Left ventricle myocardium inferior (tissue), 1 donor: ENCODE measurements at regions not wholly inside any gene's neighbourhood (a gene's known extent, or its start where the extent isn't known, plus 50 kb on each side); places are given as distances from the start of the nearest gene placed in this dataset.
A peak's percentile ranks its signal among the peaks of the same experiment; 100 is the strongest.

ENCODE experiments used
- DNase-seq: peaks from one replicate; pipeline ENCODE4 v3.0.0-alpha.2; 2020
- H3K27ac ChIP-seq: fragments of 200-600 bp; replicated peaks from 2 replicates; pipeline ENCODE4 v1.8.0; 2021
- H3K27me3 ChIP-seq: fragments of 200-600 bp; 2 replicates; pipeline ENCODE4 v1.8.0; 2021; ENCODE audit warnings: low read depth
- H3K36me3 ChIP-seq: fragments of 200-600 bp; 2 replicates; pipeline ENCODE4 v1.8.0; 2021
- H3K4me1 ChIP-seq: fragments of 200-600 bp; 2 replicates; pipeline ENCODE4 v1.8.0; 2021
- H3K4me3 ChIP-seq: fragments of 200-600 bp; 2 replicates; pipeline ENCODE4 v1.8.0; 2021; ENCODE audit warnings: mild to moderate bottlenecking, moderate library complexity
- H3K9me3 ChIP-seq: fragments of 200-600 bp; replicated peaks from 2 replicates; pipeline ENCODE4 v1.8.0; 2021
- CTCF ChIP-seq: fragments of 200-600 bp; IDR thresholded peaks from 2 replicates; pipeline ENCODE4 v1.8.0; 2021; ENCODE audit warnings: antibody characterized with exemption, mild to moderate bottlenecking, borderline replicate concordance
- intact Hi-C: fragments of 100-400 bp; cut with micrococcal nuclease; formaldehyde crosslinking; loops from one replicate; pipeline ENCODE4 v1.11.0; 2022
- donor health status: DM: no; HTN: yes; CAD: no; lungs with severe emphysema.

- Histone ChIP-seq H3K27ac (no peak overlapping the region), H3K27me3 (peaks cover 94% of the 10 kb centered on the region)
- DNase-seq: no peak
Measured at GRCh38 chr15:29569533-29570092, 252.7 kb downstream of the TJP1 start.

GRCh38 chr15:29568840-29569532 lies 253.3 kb downstream of the TJP1 start:
- no peak for DNase-seq
- H3K27ac ChIP-seq: no peak overlapping the region
- peaks cover 94% of the 10 kb centered on the region for H3K27me3 ChIP-seq
- peak overlapping the region; percentile 63 for H3K4me3 ChIP-seq
- no peaks in the 10 kb centered on the region for H3K36me3 ChIP-seq
- peak; percentile 40 for TF ChIP-seq CTCF
- intact Hi-C loops: no loop called here
- H3K4me1 ChIP-seq: peaks cover 24% of the 10 kb centered on the region
- no peaks in the 10 kb centered on the region for H3K9me3 ChIP-seq

More at GRCh38 chr15:29569533-29570092, 252.7 kb downstream of the TJP1 start:
- Histone ChIP-seq H3K4me3 (peak overlapping the region; percentile 63), H3K9me3 (no peaks in the 10 kb centered on the region), H3K36me3 (no peaks in the 10 kb centered on the region), H3K4me1 (peaks cover 24% of the 10 kb centered on the region)
- intact Hi-C loops: no loop called here
- TF ChIP-seq CTCF: no peak

GRCh38 chr15:29567336-29567735 lies 254.9 kb downstream of the TJP1 start:
- no peaks in the 10 kb centered on the region for H3K36me3 ChIP-seq
- peaks cover 87% of the 10 kb centered on the region for H3K27me3 ChIP-seq
- no peak overlapping the region for H3K27ac ChIP-seq
- no peak for DNase-seq
- intact Hi-C loops: no loop called here
- TF ChIP-seq CTCF: no peak
- H3K9me3 ChIP-seq: peaks cover 7% of the 10 kb centered on the region
- H3K4me1 ChIP-seq: peaks cover 24% of the 10 kb centered on the region
- H3K4me3 ChIP-seq: no peak overlapping the region

GRCh38 chr15:29566914-29567313 lies 255.4 kb downstream of the TJP1 start:
- Histone ChIP-seq H3K9me3 (peaks cover 7% of the 10 kb centered on the region), H3K27me3 (peaks cover 83% of the 10 kb centered on the region), H3K36me3 (no peaks in the 10 kb centered on the region), H3K27ac (no peak overlapping the region), H3K4me3 (no peak overlapping the region), H3K4me1 (peaks cover 19% of the 10 kb centered on the region)
- intact Hi-C loops: no loop called here
- DNase-seq: no peak
- TF ChIP-seq CTCF: no peak

- no peak for DNase-seq
- TF ChIP-seq CTCF: no peak
- peaks cover 67% of the 10 kb centered on the region for H3K27me3 ChIP-seq
- H3K36me3 ChIP-seq: no peaks in the 10 kb centered on the region
- no peak overlapping the region for H3K27ac ChIP-seq
- H3K4me1 ChIP-seq: no peaks in the 10 kb centered on the region
- H3K9me3 ChIP-seq: peaks cover 7% of the 10 kb centered on the region
- no peak overlapping the region for H3K4me3 ChIP-seq
- intact Hi-C loops: no loop called here
Measured at GRCh38 chr15:29563112-29563511, 259.2 kb downstream of the TJP1 start.
